SK-N-SH (cell line): ENCODE measurements at regions not wholly inside any gene's neighbourhood (a gene's known extent, or its start where the extent isn't known, plus 50 kb on each side); places are given as distances from the start of the nearest gene placed in this dataset.

Experiments used
- CTCF ChIA-PET: fragments of 300-600, 350-600 bp; formaldehyde crosslinking; extraction: SDS; loops from one replicate; lab custom pipeline; 2021; lab: Yijun Ruan, JAX
- POLR2A ChIA-PET: fragments of 350-600 bp; sonication (Branson Sonifier 250); formaldehyde crosslinking; extraction: SDS; loops from one replicate; lab custom pipeline; 2020; ENCODE audit warnings: antibody characterized with exemption, inconsistent platforms; lab: Yijun Ruan, JAX
- DNase-seq: peaks from one replicate; pipeline ENCODE4 v3.0.0; 2012
- H2AFZ ChIP-seq: fragments of 200-600 bp; sonication (generic); 2 replicates; pipeline ENCODE4 v1.8.1; 2016; ENCODE audit warnings: antibody characterized with exemption, mild to moderate bottlenecking, low read depth
- H3F3A ChIP-seq: fragments of 200-600 bp; sonication (generic); replicated peaks from 2 replicates; pipeline ENCODE3; 2016; ENCODE audit warnings: antibody characterized with exemption, mild to moderate bottlenecking; ENCODE audit not compliant: insufficient read depth
- H3K27ac ChIP-seq, 2 experiments: fragments of 200-500 bp in 1 of 2; fragments of 200-600 bp in 1 of 2; sonication (Bioruptor generic) in 1 of 2; sonication (generic), shearing (Covaris generic) in 1 of 2; 2 replicates each; pipeline versions ENCODE4 v1.5.1 to v1.6.1; 2014 to 2016; ENCODE audit warnings: low read depth in 2 of 2, inconsistent platforms in 1 of 2, low read length in 1 of 2, mild to moderate bottlenecking in 1 of 2, mixed read lengths in 1 of 2
- H3K27me3 ChIP-seq: fragments of 200-600 bp; sonication (generic), shearing (Covaris generic); 2 replicates; pipeline ENCODE4 v1.6.1; 2016; ENCODE audit warnings: mixed run types; ENCODE audit not compliant: insufficient read depth
- H3K36me3 ChIP-seq, 2 experiments: fragments of 200-500 bp in 1 of 2; fragments of 200-600 bp in 1 of 2; sonication (Bioruptor generic) in 1 of 2; sonication (generic) in 1 of 2; replicated peaks in 1 of 2; 2 replicates each; pipeline versions ENCODE3 to v1.5.1; 2014 to 2016; ENCODE audit warnings: low read length in 1 of 2, mild to moderate bottlenecking in 1 of 2; ENCODE audit not compliant: insufficient read depth in 2 of 2, control insufficient read depth in 1 of 2
- H3K4me1 ChIP-seq, 2 experiments: fragments of 200-500 bp in 1 of 2; fragments of 200-600 bp in 1 of 2; sonication (Bioruptor generic) in 1 of 2; sonication (generic), shearing (Covaris generic) in 1 of 2; 2 replicates each; pipeline versions ENCODE4 v1.5.1 to v1.6.1; 2014 to 2016; ENCODE audit warnings: low read depth in 1 of 2, low read length in 1 of 2, mixed run types in 1 of 2; ENCODE audit not compliant: insufficient read depth in 2 of 2, control insufficient read depth in 1 of 2
- H3K4me2 ChIP-seq: fragments of 200-600 bp; sonication (generic), shearing (Covaris generic); 2 replicates; pipeline ENCODE4 v1.6.1; 2017; ENCODE audit warnings: mixed run types
- H3K4me3 ChIP-seq, 2 experiments: fragments of 200-500 bp in 1 of 2; fragments of 200-600 bp in 1 of 2; sonication (Bioruptor generic) in 1 of 2; sonication (generic), shearing (Covaris generic) in 1 of 2; 2 replicates each; pipeline versions ENCODE4 v1.5.1 to v1.8.1; 2014 to 2016; ENCODE audit warnings: low read depth in 2 of 2, inconsistent platforms in 1 of 2, low read length in 1 of 2, mild to moderate bottlenecking in 1 of 2, mixed read lengths in 1 of 2, moderate library complexity in 1 of 2
- H3K79me2 ChIP-seq: fragments of 200-600 bp; sonication (generic); 2 replicates; pipeline ENCODE4 v1.8.1; 2017; ENCODE audit warnings: mild to moderate bottlenecking; ENCODE audit not compliant: insufficient read depth
- H3K9ac ChIP-seq: fragments of 200-600 bp; sonication (generic); 2 replicates; pipeline ENCODE4 v1.6.1; 2017; ENCODE audit warnings: mixed run types
- H3K9me2 ChIP-seq: fragments of 200-600 bp; sonication (generic); 2 replicates; pipeline ENCODE4 v1.6.1; 2017; ENCODE audit warnings: mixed run types
- H3K9me3 ChIP-seq: fragments of 200-600 bp; sonication (generic); 2 replicates; pipeline ENCODE4 v1.6.1; 2017; ENCODE audit warnings: mixed run types, mild to moderate bottlenecking, moderate library complexity
- H4K20me1 ChIP-seq: fragments of 200-600 bp; sonication (generic); 2 replicates; pipeline ENCODE4 v1.6.1; 2017; ENCODE audit warnings: mild to moderate bottlenecking, mixed run types; ENCODE audit not compliant: insufficient read depth
- ELF1 ChIP-seq: IDR thresholded peaks from 2 replicates; pipeline ENCODE4 v1.4.0; 2012
- EP300 ChIP-seq, 2 experiments: IDR thresholded peaks; 2 replicates each; pipeline versions ENCODE4 v1.4.0 to v1.6.1; 2012; ENCODE audit warnings: borderline replicate concordance in 1 of 2, low read depth in 1 of 2, low read length in 1 of 2
- EZH2phosphoT487 ChIP-seq: fragments of 200-600 bp; sonication (generic); IDR thresholded peaks from 2 replicates; pipeline ENCODE4 v1.6.1; 2017; ENCODE audit warnings: low read depth, mixed run types, mild to moderate bottlenecking, antibody characterized with exemption, moderate library complexity, borderline replicate concordance
- FOSL2 ChIP-seq: IDR thresholded peaks from 2 replicates; pipeline ENCODE4 v1.4.0; 2012; ENCODE audit warnings: low read depth, mild to moderate bottlenecking, moderate library complexity, borderline replicate concordance
- GABPA ChIP-seq: IDR thresholded peaks from 2 replicates; pipeline ENCODE4 v1.4.0; 2012; ENCODE audit warnings: low read depth, mild to moderate bottlenecking
- GATA2 ChIP-seq: sonication (generic); formaldehyde crosslinking; IDR thresholded peaks from 2 replicates; pipeline ENCODE4 v1.5.0; 2020; ENCODE audit warnings: mild to moderate bottlenecking, missing genetic modification reagents
- NFIC ChIP-seq: IDR thresholded peaks from 2 replicates; pipeline ENCODE4 v1.4.0; 2012; ENCODE audit warnings: borderline replicate concordance
- NRF1 ChIP-seq: IDR thresholded peaks from 2 replicates; pipeline ENCODE4 v1.6.1; 2012; ENCODE audit warnings: low read depth, mild to moderate bottlenecking, low read length
- RCOR1 ChIP-seq: fragments of 150-350 bp; IDR thresholded peaks from 2 replicates; pipeline ENCODE4 v1.6.1; 2017; ENCODE audit warnings: antibody characterized with exemption, low read length
- SMC3 ChIP-seq: IDR thresholded peaks from 2 replicates; pipeline ENCODE4 v1.6.1; 2012; ENCODE audit warnings: low read depth, low read length, improper control_type of control experiment
- TCF12 ChIP-seq: IDR thresholded peaks from 2 replicates; pipeline ENCODE4 v1.4.0; 2012
- WGBS: methylation state at CpG from one replicate; pipeline ENCODE4 v1.1.6; 2017; ENCODE audit warnings: low lambda C conversion rate; 5-methylcytosine and 5-hydroxymethylcytosine counted together
- TF ChIP-seq, protein P1 (sequence below): IDR thresholded peaks from 2 replicates; pipeline ENCODE4 v1.4.0; 2012; ENCODE audit warnings: low read depth, borderline replicate concordance
- TF ChIP-seq, protein P2 (sequence below): IDR thresholded peaks from 2 replicates; pipeline ENCODE4 v1.6.1; 2012; ENCODE audit warnings: mild to moderate bottlenecking, low read depth, low read length, moderate library complexity
- TF ChIP-seq, protein P3 (sequence below): fragments of 150-350 bp; IDR thresholded peaks from 2 replicates; pipeline ENCODE4 v1.6.1; 2017; ENCODE audit warnings: antibody characterized with exemption, low read length, low read depth, borderline replicate concordance

DNA sequence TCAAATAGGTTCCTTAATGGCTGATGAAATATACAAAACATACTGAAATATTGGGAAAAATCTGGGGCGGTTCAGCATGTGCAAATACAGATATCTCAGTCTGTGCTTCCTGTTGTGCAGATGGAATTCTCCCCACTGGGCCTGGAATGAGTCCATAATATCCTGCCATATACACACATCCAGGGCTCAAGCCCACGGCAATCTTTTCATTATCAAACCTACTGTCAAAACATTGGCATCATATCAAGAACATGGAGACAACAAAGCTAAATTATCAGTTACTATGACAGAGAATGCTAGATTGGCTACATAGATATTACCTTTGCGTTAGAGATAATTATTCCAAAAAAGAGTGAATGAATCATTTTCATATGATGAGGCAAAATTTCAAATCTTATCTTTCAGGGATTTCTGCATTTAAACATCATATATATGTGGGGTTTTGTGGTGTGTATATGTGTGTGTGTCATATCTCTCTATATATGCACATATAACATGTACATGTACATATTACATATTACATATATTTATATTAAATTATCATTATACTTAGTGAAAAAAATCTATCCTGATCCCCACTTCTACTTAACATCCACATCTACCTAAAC, 713.3 kb downstream of the GBE1 start:
- WGBS, result 24% methylated on average over 3 of the region's 3 CpGs
- Histone ChIP-seq H4K20me1 (no peaks in the 10 kb centered on the region), H3K79me2 (no peaks in the 10 kb centered on the region), H3K9ac (no peak overlapping the region), H3K27ac (no peak overlapping the region; a peak in 1 of 4 replicates), H3K9me2 (no peaks in the 10 kb centered on the region), H3K9me3 (no peaks in the 10 kb centered on the region), H3K27me3 (no peaks in the 10 kb centered on the region), H3K4me1 (peaks cover 0 to 3% of the 10 kb centered on the region in 2 experiments; a peak in 1 of 4 replicates), H3K4me3 (no peak overlapping the region), H2AFZ (no peak overlapping the region), H3K4me2 (no peak overlapping the region), H3F3A (peaks cover 3% of the 10 kb centered on the region), H3K36me3 (no peaks in the 10 kb centered on the region)
- ChIA-PET POLR2A (no interaction called here), CTCF (no interaction called here)
- DNase-seq, result peak; percentile 23
- TF ChIP-seq FOSL2, result no peak
- no peak for TF ChIP-seq ELF1
- TF ChIP-seq RCOR1, result peak; percentile 35; the same call in 1 of the 2 replicates
- TF ChIP-seq EZH2phosphoT487, result no peak
- TF ChIP-seq GATA2 (CRISPR knock-in tag), result peak; percentile 77
- TF ChIP-seq TCF12, result 0 out of 2 replicates have a peak, but pooled peaks have one; percentile 9
- peak in 1 of 2 experiments; percentile 62; a peak in 1 of 4 replicates for TF ChIP-seq EP300 (IDR thresholded peaks at IDR 0.05; ENCODE audit: borderline replicate concordance in 1 of 2, low read depth in 1 of 2, low read length in 1 of 2)
- no peak for TF ChIP-seq NFIC
- TF ChIP-seq, protein P1, sequence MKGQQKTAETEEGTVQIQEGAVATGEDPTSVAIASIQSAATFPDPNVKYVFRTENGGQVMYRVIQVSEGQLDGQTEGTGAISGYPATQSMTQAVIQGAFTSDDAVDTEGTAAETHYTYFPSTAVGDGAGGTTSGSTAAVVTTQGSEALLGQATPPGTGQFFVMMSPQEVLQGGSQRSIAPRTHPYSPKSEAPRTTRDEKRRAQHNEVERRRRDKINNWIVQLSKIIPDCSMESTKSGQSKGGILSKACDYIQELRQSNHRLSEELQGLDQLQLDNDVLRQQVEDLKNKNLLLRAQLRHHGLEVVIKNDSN, result no peak
- no peak for TF ChIP-seq NRF1
- TF ChIP-seq, protein P2, sequence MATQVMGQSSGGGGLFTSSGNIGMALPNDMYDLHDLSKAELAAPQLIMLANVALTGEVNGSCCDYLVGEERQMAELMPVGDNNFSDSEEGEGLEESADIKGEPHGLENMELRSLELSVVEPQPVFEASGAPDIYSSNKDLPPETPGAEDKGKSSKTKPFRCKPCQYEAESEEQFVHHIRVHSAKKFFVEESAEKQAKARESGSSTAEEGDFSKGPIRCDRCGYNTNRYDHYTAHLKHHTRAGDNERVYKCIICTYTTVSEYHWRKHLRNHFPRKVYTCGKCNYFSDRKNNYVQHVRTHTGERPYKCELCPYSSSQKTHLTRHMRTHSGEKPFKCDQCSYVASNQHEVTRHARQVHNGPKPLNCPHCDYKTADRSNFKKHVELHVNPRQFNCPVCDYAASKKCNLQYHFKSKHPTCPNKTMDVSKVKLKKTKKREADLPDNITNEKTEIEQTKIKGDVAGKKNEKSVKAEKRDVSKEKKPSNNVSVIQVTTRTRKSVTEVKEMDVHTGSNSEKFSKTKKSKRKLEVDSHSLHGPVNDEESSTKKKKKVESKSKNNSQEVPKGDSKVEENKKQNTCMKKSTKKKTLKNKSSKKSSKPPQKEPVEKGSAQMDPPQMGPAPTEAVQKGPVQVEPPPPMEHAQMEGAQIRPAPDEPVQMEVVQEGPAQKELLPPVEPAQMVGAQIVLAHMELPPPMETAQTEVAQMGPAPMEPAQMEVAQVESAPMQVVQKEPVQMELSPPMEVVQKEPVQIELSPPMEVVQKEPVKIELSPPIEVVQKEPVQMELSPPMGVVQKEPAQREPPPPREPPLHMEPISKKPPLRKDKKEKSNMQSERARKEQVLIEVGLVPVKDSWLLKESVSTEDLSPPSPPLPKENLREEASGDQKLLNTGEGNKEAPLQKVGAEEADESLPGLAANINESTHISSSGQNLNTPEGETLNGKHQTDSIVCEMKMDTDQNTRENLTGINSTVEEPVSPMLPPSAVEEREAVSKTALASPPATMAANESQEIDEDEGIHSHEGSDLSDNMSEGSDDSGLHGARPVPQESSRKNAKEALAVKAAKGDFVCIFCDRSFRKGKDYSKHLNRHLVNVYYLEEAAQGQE, result no peak
- TF ChIP-seq GABPA, result no peak
- no peak for TF ChIP-seq SMC3
- TF ChIP-seq, protein P3, sequence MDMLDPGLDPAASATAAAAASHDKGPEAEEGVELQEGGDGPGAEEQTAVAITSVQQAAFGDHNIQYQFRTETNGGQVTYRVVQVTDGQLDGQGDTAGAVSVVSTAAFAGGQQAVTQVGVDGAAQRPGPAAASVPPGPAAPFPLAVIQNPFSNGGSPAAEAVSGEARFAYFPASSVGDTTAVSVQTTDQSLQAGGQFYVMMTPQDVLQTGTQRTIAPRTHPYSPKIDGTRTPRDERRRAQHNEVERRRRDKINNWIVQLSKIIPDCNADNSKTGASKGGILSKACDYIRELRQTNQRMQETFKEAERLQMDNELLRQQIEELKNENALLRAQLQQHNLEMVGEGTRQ, result no peak
